WTC11 (cell line): ENCODE measurements at regions not wholly inside any gene's neighbourhood (a gene's known extent, or its start where the extent isn't known, plus 50 kb on each side); places are given as distances from the start of the nearest gene placed in this dataset.

Source experiments
- ATAC-seq: fragments of 200-7000 bp; cut with Tn5 transposase; 2 replicates; pipeline ENCODE4 v1.10.0; 2021; ENCODE audit warnings: mild to moderate bottlenecking, moderate library complexity
- CTCF ChIA-PET: fragments of 300-600 bp; sonication (Branson Sonifier 250); formaldehyde crosslinking; loops from one replicate; lab custom pipeline; 2021; ENCODE audit warnings: antibody characterized with exemption; lab: Charles Lee
- POLR2A ChIA-PET: fragments of 350-600 bp; sonication (Branson Sonifier 250); formaldehyde crosslinking; loops from one replicate; lab custom pipeline; 2021; ENCODE audit warnings: antibody characterized with exemption; lab: Charles Lee
- DNase-seq: peaks from one replicate; pipeline ENCODE4 v3.0.0; 2021; ENCODE audit warnings: low spot score
- H3K27ac Mint-ChIP-seq: 2 replicates; pipeline ENCODE4 v1.8.0; 2021; ENCODE audit warnings: mixed read lengths
- H3K27me3 Mint-ChIP-seq: 2 replicates; pipeline ENCODE4 v1.8.0; 2021; ENCODE audit warnings: low read depth, mild to moderate bottlenecking, moderate library complexity, mixed read lengths
- H3K36me3 Mint-ChIP-seq: 2 replicates; pipeline ENCODE4 v1.8.0; 2021; ENCODE audit warnings: mixed read lengths
- H3K4me1 Mint-ChIP-seq: 2 replicates; pipeline ENCODE4 v1.8.0; 2022; ENCODE audit warnings: mixed read lengths
- H3K4me3 Mint-ChIP-seq: 2 replicates; pipeline ENCODE4 v1.8.0; 2021; ENCODE audit warnings: mild to moderate bottlenecking, moderate library complexity, mixed read lengths
- H3K9me3 Mint-ChIP-seq: 2 replicates; pipeline ENCODE4 v1.8.0; 2021; ENCODE audit warnings: mixed read lengths
- ETV6 ChIP-seq: sonication (generic); formaldehyde crosslinking; IDR thresholded peaks from 2 replicates; pipeline ENCODE4 v1.8.1; 2022; ENCODE audit warnings: mild to moderate bottlenecking, missing genetic modification reagents
- GABPB1 ChIP-seq: sonication (generic); formaldehyde crosslinking; IDR thresholded peaks from 2 replicates; pipeline ENCODE4 v1.8.1; 2023; ENCODE audit warnings: mild to moderate bottlenecking, missing genetic modification reagents
- IRF2 ChIP-seq: sonication (generic); formaldehyde crosslinking; IDR thresholded peaks from 2 replicates; pipeline ENCODE4 v1.8.0; 2022; ENCODE audit warnings: low read depth, missing genetic modification reagents, borderline replicate concordance
- KAT7 ChIP-seq: sonication (generic); formaldehyde crosslinking; IDR thresholded peaks from 2 replicates; pipeline ENCODE4 v1.8.1; 2023; ENCODE audit warnings: missing genetic modification reagents, mild to moderate bottlenecking, borderline replicate concordance
- MXD4 ChIP-seq: fragments of 250-450 bp; sonication (Bioruptor Pico); IDR thresholded peaks from 2 replicates; pipeline ENCODE4 v1.8.0; 2021; ENCODE audit warnings: mild to moderate bottlenecking, moderate library complexity, borderline replicate concordance
- MYBL2 ChIP-seq: sonication (generic); formaldehyde crosslinking; IDR thresholded peaks from 2 replicates; pipeline ENCODE4 v1.8.1; 2023; ENCODE audit warnings: mild to moderate bottlenecking, moderate library complexity, missing genetic modification reagents
- NFE2L1 ChIP-seq: sonication (generic); formaldehyde crosslinking; IDR thresholded peaks from 2 replicates; pipeline ENCODE4 v1.8.1; 2023; ENCODE audit warnings: missing genetic modification reagents
- NR2C2 ChIP-seq: sonication (generic); formaldehyde crosslinking; IDR thresholded peaks from 2 replicates; pipeline ENCODE4 v1.8.0; 2022; ENCODE audit warnings: mild to moderate bottlenecking, missing genetic modification reagents
- PRRX2 ChIP-seq: fragments of 250-450 bp; sonication (Bioruptor Pico); IDR thresholded peaks from 2 replicates; pipeline ENCODE4 v1.8.0; 2021; ENCODE audit warnings: mild to moderate bottlenecking
- TCF7 ChIP-seq: sonication (generic); formaldehyde crosslinking; IDR thresholded peaks from 2 replicates; pipeline ENCODE4 v1.8.0; 2022; ENCODE audit warnings: mild to moderate bottlenecking, low read depth, missing genetic modification reagents, moderate library complexity
- TEAD1 ChIP-seq: sonication (generic); formaldehyde crosslinking; IDR thresholded peaks from 2 replicates; pipeline ENCODE4 v1.8.0; 2022; ENCODE audit warnings: mild to moderate bottlenecking, missing genetic modification reagents
- ZNF121 ChIP-seq: sonication (generic); formaldehyde crosslinking; IDR thresholded peaks from 2 replicates; pipeline ENCODE4 v1.8.0; 2023; ENCODE audit warnings: missing genetic modification reagents
- ZNF232 ChIP-seq: sonication (generic); formaldehyde crosslinking; IDR thresholded peaks from 2 replicates; pipeline ENCODE4 v1.8.0; 2022; ENCODE audit warnings: mild to moderate bottlenecking, missing genetic modification reagents
- ZNF416 ChIP-seq: fragments of 250-450 bp; sonication (Bioruptor Pico); IDR thresholded peaks from 2 replicates; pipeline ENCODE4 v1.9.0; 2021; ENCODE audit warnings: mild to moderate bottlenecking, inconsistent platforms
- TF ChIP-seq, protein P1 (sequence below): fragments of 250-450 bp; sonication (Bioruptor Pico); IDR thresholded peaks from 2 replicates; pipeline ENCODE4 v1.8.0; 2021; ENCODE audit warnings: mild to moderate bottlenecking
- TF ChIP-seq, protein P2 (sequence below): sonication (generic); formaldehyde crosslinking; IDR thresholded peaks from 2 replicates; pipeline ENCODE4 v1.8.1; 2023; ENCODE audit warnings: mild to moderate bottlenecking, missing genetic modification reagents
- TF ChIP-seq, protein P3 (sequence below): sonication (generic); formaldehyde crosslinking; IDR thresholded peaks from 2 replicates; pipeline ENCODE4 v1.8.1; 2022; ENCODE audit warnings: mild to moderate bottlenecking, moderate library complexity, missing genetic modification reagents
- TF ChIP-seq, protein P4 (sequence below): fragments of 250-450 bp; sonication (Bioruptor Pico); IDR thresholded peaks from 2 replicates; pipeline ENCODE4 v1.9.0; 2021; ENCODE audit warnings: mild to moderate bottlenecking
- TF ChIP-seq, protein P5 (sequence below): sonication (generic); formaldehyde crosslinking; IDR thresholded peaks from 2 replicates; pipeline ENCODE4 v1.8.0; 2022; ENCODE audit warnings: mild to moderate bottlenecking, missing genetic modification reagents
- TF ChIP-seq, protein P6 (sequence below): sonication (generic); formaldehyde crosslinking; conservative IDR thresholded peaks from 2 replicates; pipeline ENCODE4 v1.8.1; 2022; ENCODE audit warnings: mild to moderate bottlenecking, missing genetic modification reagents
- TF ChIP-seq, protein P7 (sequence below): sonication (generic); formaldehyde crosslinking; IDR thresholded peaks from 2 replicates; pipeline ENCODE4 v1.8.1; 2022; ENCODE audit warnings: missing genetic modification reagents, borderline replicate concordance
- TF ChIP-seq, protein P8 (sequence below): sonication (generic); formaldehyde crosslinking; IDR thresholded peaks from 2 replicates; pipeline ENCODE4 v1.8.1; 2022; ENCODE audit warnings: low read depth, missing genetic modification reagents, borderline replicate concordance

DNA sequence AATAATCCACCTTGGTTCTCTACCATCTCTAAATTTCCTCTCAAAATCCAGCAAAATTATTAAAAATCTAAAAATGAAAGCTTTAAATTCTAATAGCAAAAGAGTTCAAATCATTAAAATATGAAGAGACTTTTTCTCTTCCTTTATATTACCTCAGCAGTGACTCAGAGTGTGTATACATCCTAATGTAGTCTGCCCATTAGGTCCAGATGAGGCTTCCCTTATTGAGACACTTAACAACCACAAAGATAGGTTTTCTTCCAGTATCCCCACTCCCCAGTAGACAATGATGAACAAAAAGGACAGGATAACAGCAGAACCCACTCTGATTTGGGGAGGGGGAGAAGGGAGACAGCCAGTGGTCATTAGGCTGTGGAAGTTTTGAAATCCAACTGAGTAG is 61.5 kb upstream of the DCBLD2 start:
- Mint-ChIP-seq H3K27me3 (no peaks in the 10 kb centered on the region), H3K4me3 (no peak overlapping the region), H3K27ac (no peak overlapping the region)
- CTCF ChIA-PET: no interaction called here
- POLR2A ChIA-PET: no interaction called here
- TF ChIP-seq PRRX2 (no peak), TCF7 (CRISPR knock-in tag) (no peak), NR2C2 (CRISPR knock-in tag) (no peak), ZNF416 (CRISPR knock-in tag) (no peak), MYBL2 (CRISPR knock-in tag) (no peak), ZNF232 (CRISPR knock-in tag) (no peak), MXD4 (no peak), NFE2L1 (CRISPR knock-in tag) (no peak), TEAD1 (no peak)
- TF ChIP-seq, protein P1, sequence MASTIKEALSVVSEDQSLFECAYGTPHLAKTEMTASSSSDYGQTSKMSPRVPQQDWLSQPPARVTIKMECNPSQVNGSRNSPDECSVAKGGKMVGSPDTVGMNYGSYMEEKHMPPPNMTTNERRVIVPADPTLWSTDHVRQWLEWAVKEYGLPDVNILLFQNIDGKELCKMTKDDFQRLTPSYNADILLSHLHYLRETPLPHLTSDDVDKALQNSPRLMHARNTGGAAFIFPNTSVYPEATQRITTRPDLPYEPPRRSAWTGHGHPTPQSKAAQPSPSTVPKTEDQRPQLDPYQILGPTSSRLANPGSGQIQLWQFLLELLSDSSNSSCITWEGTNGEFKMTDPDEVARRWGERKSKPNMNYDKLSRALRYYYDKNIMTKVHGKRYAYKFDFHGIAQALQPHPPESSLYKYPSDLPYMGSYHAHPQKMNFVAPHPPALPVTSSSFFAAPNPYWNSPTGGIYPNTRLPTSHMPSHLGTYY (CRISPR knock-in tag): no peak
- TF ChIP-seq, protein P2, sequence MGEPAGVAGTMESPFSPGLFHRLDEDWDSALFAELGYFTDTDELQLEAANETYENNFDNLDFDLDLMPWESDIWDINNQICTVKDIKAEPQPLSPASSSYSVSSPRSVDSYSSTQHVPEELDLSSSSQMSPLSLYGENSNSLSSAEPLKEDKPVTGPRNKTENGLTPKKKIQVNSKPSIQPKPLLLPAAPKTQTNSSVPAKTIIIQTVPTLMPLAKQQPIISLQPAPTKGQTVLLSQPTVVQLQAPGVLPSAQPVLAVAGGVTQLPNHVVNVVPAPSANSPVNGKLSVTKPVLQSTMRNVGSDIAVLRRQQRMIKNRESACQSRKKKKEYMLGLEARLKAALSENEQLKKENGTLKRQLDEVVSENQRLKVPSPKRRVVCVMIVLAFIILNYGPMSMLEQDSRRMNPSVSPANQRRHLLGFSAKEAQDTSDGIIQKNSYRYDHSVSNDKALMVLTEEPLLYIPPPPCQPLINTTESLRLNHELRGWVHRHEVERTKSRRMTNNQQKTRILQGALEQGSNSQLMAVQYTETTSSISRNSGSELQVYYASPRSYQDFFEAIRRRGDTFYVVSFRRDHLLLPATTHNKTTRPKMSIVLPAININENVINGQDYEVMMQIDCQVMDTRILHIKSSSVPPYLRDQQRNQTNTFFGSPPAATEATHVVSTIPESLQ: no peak
- TF ChIP-seq, protein P3, sequence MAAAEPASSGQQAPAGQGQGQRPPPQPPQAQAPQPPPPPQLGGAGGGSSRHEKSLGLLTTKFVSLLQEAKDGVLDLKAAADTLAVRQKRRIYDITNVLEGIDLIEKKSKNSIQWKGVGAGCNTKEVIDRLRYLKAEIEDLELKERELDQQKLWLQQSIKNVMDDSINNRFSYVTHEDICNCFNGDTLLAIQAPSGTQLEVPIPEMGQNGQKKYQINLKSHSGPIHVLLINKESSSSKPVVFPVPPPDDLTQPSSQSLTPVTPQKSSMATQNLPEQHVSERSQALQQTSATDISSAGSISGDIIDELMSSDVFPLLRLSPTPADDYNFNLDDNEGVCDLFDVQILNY: no peak
- TF ChIP-seq, protein P4, sequence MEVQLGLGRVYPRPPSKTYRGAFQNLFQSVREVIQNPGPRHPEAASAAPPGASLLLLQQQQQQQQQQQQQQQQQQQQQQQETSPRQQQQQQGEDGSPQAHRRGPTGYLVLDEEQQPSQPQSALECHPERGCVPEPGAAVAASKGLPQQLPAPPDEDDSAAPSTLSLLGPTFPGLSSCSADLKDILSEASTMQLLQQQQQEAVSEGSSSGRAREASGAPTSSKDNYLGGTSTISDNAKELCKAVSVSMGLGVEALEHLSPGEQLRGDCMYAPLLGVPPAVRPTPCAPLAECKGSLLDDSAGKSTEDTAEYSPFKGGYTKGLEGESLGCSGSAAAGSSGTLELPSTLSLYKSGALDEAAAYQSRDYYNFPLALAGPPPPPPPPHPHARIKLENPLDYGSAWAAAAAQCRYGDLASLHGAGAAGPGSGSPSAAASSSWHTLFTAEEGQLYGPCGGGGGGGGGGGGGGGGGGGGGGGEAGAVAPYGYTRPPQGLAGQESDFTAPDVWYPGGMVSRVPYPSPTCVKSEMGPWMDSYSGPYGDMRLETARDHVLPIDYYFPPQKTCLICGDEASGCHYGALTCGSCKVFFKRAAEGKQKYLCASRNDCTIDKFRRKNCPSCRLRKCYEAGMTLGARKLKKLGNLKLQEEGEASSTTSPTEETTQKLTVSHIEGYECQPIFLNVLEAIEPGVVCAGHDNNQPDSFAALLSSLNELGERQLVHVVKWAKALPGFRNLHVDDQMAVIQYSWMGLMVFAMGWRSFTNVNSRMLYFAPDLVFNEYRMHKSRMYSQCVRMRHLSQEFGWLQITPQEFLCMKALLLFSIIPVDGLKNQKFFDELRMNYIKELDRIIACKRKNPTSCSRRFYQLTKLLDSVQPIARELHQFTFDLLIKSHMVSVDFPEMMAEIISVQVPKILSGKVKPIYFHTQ: no peak
- TF ChIP-seq, protein P5, sequence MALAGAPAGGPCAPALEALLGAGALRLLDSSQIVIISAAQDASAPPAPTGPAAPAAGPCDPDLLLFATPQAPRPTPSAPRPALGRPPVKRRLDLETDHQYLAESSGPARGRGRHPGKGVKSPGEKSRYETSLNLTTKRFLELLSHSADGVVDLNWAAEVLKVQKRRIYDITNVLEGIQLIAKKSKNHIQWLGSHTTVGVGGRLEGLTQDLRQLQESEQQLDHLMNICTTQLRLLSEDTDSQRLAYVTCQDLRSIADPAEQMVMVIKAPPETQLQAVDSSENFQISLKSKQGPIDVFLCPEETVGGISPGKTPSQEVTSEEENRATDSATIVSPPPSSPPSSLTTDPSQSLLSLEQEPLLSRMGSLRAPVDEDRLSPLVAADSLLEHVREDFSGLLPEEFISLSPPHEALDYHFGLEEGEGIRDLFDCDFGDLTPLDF (CRISPR knock-in tag): no peak
- TF ChIP-seq, all 79 proteins: peak for 0
- Mint-ChIP-seq H3K9me3 (no peaks in the 10 kb centered on the region), H3K4me1 (no peaks in the 10 kb centered on the region), H3K36me3 (no peaks in the 10 kb centered on the region)
- no peak for DNase-seq
- no peak for ATAC-seq

DNA sequence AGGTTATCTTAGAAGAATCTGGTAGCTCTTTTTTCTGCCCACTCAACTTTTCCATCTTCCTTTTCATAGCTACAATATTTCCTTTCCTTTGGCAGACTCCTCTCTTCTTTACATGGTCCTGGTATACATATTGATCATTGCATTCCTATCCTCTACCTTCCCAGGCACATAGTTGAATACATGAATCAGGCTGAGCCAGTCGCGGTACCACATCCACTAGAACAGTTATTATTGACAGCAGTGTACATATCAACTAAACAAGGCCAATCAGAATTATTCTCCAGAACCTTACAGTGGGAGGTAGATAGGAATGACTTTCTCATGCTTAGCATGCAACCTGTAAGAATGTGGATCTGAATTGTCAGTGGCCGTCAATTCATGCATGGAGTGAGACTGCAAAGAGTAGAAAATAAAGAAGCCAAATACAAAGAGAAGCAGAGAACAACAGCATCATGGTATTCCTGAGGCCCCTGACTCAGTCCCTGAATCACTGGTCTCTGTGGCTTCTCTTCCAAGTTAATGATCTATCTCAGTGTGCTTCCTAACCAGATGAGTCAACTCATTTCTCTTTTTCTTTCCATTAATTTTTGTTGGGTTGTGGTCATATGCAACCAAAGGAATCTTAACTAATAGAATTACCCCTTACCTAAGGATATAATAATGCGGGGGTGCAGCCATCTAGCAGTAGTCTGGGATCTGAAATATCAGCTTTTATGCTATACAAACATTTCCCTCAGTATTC is 60.9 kb upstream of the DCBLD2 start:
- Mint-ChIP-seq H3K27ac (no peak overlapping the region), H3K27me3 (no peaks in the 10 kb centered on the region), H3K36me3 (no peaks in the 10 kb centered on the region), H3K4me1 (no peaks in the 10 kb centered on the region), H3K4me3 (no peak overlapping the region), H3K9me3 (no peaks in the 10 kb centered on the region)
- ATAC-seq (no peak), DNase-seq (no peak)
- ChIA-PET POLR2A (no interaction called here), CTCF (no interaction called here)
- no peak for TF ChIP-seq KAT7 (CRISPR knock-in tag)
- TF ChIP-seq, protein P6, sequence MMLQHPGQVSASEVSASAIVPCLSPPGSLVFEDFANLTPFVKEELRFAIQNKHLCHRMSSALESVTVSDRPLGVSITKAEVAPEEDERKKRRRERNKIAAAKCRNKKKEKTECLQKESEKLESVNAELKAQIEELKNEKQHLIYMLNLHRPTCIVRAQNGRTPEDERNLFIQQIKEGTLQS (CRISPR knock-in tag): no peak
- TF ChIP-seq GABPB1 (CRISPR knock-in tag): no peak
- TF ChIP-seq IRF2 (CRISPR knock-in tag): no peak
- TF ChIP-seq, protein P7, sequence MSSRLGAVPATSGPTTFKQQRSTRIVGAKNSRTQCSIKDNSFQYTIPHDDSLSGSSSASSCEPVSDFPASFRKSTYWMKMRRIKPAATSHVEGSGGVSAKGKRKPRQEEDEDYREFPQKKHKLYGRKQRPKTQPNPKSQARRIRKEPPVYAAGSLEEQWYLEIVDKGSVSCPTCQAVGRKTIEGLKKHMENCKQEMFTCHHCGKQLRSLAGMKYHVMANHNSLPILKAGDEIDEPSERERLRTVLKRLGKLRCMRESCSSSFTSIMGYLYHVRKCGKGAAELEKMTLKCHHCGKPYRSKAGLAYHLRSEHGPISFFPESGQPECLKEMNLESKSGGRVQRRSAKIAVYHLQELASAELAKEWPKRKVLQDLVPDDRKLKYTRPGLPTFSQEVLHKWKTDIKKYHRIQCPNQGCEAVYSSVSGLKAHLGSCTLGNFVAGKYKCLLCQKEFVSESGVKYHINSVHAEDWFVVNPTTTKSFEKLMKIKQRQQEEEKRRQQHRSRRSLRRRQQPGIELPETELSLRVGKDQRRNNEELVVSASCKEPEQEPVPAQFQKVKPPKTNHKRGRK: no peak
- no peak for TF ChIP-seq ETV6 (CRISPR knock-in tag)
- no peak for TF ChIP-seq ZNF121 (CRISPR knock-in tag)
- TF ChIP-seq, protein P8, sequence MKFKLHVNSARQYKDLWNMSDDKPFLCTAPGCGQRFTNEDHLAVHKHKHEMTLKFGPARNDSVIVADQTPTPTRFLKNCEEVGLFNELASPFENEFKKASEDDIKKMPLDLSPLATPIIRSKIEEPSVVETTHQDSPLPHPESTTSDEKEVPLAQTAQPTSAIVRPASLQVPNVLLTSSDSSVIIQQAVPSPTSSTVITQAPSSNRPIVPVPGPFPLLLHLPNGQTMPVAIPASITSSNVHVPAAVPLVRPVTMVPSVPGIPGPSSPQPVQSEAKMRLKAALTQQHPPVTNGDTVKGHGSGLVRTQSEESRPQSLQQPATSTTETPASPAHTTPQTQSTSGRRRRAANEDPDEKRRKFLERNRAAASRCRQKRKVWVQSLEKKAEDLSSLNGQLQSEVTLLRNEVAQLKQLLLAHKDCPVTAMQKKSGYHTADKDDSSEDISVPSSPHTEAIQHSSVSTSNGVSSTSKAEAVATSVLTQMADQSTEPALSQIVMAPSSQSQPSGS (CRISPR knock-in tag): no peak
- TF ChIP-seq, protein P2: no peak
